ENCODE measurements at regions not wholly inside any gene's neighbourhood (a gene's known extent, or its start where the extent isn't known, plus 50 kb on each side); places are given as distances from the start of the nearest gene placed in this dataset.
"Not testable (repeated sequence)": the region's sequence is repeated elsewhere in the genome, so short reads cannot be mapped to it uniquely, and the experiment has no call there.

GRCh38 chr5:99156688-99157087 is 227.9 kb upstream of the CHD1 start:
- Histone ChIP-seq H3K4me2 (ENCODE audit: low read length) (no peak overlapping the region), H3K9me2 (replicated peaks; ENCODE audit: control insufficient read depth, low read length) (no peaks in the 10 kb centered on the region), H3K36me3 (ENCODE audit: control insufficient read depth, low read length) (no peaks in the 10 kb centered on the region), H4K20me1 (ENCODE audit: control insufficient read depth, insufficient read depth, low read depth, low read length) (no peaks in the 10 kb centered on the region), H3K9me3 (ENCODE audit: control insufficient read depth, insufficient read depth, low read length) (no peaks in the 10 kb centered on the region), H3K4me1 (ENCODE audit: control insufficient read depth, low read length) (no peaks in the 10 kb centered on the region), H3K27ac (ENCODE audit: low read depth, low read length) (no peak overlapping the region), H3K79me2 (ENCODE audit: control insufficient read depth, low read length) (no peaks in the 10 kb centered on the region), H3F3A (ENCODE audit: control insufficient read depth, insufficient read depth) (no peaks in the 10 kb centered on the region), H3K27me3 (ENCODE audit: control insufficient read depth, low read length) (no peaks in the 10 kb centered on the region), H3K4me3 (ENCODE audit: low read length) (no peak overlapping the region)
- TF ChIP-seq EZH2phosphoT487 (IDR thresholded peaks at IDR 0.05; ENCODE audit: borderline replicate concordance, low read length) (no peak), CTCF (IDR thresholded peaks at IDR 0.05; ENCODE audit: low read depth, low read length, poor library complexity, severe bottlenecking) (no peak)

DNA sequence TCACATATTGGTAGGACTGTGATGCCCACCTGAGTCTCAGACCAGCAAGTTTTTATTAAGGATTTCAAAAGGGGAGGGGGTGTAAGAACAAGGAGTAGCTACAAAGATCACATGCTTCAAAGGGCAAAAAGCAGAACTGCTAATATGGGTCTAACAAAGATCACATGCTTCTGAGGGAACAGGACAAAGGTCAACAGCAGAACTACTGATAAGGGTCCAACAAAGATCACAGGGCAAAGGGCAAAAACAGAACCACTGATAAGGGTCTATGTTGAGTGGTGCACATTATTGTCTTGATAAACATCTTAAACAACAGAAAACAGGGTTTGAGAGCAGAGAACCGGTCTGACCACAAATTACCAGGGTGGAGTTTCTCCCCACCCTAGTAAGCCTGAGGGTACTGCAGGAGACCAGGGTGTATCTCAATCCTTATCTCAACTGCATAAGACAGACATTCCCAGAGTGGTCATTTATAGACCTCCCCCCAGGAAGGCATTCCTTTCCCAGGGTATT is 214.5 kb upstream of the CHD1 start:
- H3K36me3 ChIP-seq (ENCODE audit: control insufficient read depth, low read length); H3K4me1 ChIP-seq (ENCODE audit: control insufficient read depth, low read length); H3K79me2 ChIP-seq (ENCODE audit: control insufficient read depth, low read length); H3K9me2 ChIP-seq (replicated peaks; ENCODE audit: control insufficient read depth, low read length); H4K20me1 ChIP-seq (ENCODE audit: control insufficient read depth, insufficient read depth, low read depth, low read length); H3K9me3 ChIP-seq (ENCODE audit: control insufficient read depth, insufficient read depth, low read length); H3K27ac ChIP-seq (ENCODE audit: low read depth, low read length); H3F3A ChIP-seq (ENCODE audit: control insufficient read depth, insufficient read depth); H3K4me2 ChIP-seq (ENCODE audit: low read length); H3K27me3 ChIP-seq (ENCODE audit: control insufficient read depth, low read length); H3K4me3 ChIP-seq (ENCODE audit: low read length): not testable (repeated sequence)

GRCh38 chr5:99141534-99142128 is 212.8 kb upstream of the CHD1 start:
- Histone ChIP-seq H3K36me3 (ENCODE audit: control insufficient read depth, low read length) (no peaks in the 10 kb centered on the region), H3F3A (ENCODE audit: control insufficient read depth, insufficient read depth) (no peaks in the 10 kb centered on the region), H4K20me1 (ENCODE audit: control insufficient read depth, insufficient read depth, low read depth, low read length) (no peaks in the 10 kb centered on the region), H3K9me2 (replicated peaks; ENCODE audit: control insufficient read depth, low read length) (no peaks in the 10 kb centered on the region), H3K27ac (ENCODE audit: low read depth, low read length) (no peak overlapping the region), H3K4me3 (ENCODE audit: low read length) (no peak overlapping the region), H3K9me3 (ENCODE audit: control insufficient read depth, insufficient read depth, low read length) (no peaks in the 10 kb centered on the region), H3K27me3 (ENCODE audit: control insufficient read depth, low read length) (no peaks in the 10 kb centered on the region), H3K4me1 (ENCODE audit: control insufficient read depth, low read length) (no peaks in the 10 kb centered on the region), H3K4me2 (ENCODE audit: low read length) (no peak overlapping the region), H3K79me2 (ENCODE audit: control insufficient read depth, low read length) (no peaks in the 10 kb centered on the region)
- TF ChIP-seq EZH2phosphoT487 (IDR thresholded peaks at IDR 0.05; ENCODE audit: borderline replicate concordance, low read length) (no peak), CTCF (IDR thresholded peaks at IDR 0.05; ENCODE audit: low read depth, low read length, poor library complexity, severe bottlenecking) (no peak)

GRCh38 chr5:99138911-99139310 is 210.1 kb upstream of the CHD1 start:
- no peak for TF ChIP-seq CTCF (IDR thresholded peaks at IDR 0.05; ENCODE audit: low read depth, low read length, poor library complexity, severe bottlenecking)
- TF ChIP-seq EZH2phosphoT487 (IDR thresholded peaks at IDR 0.05; ENCODE audit: borderline replicate concordance, low read length), result no peak
- H3K27ac ChIP-seq (ENCODE audit: low read depth, low read length), result no peak overlapping the region
- H3K9me3 ChIP-seq (ENCODE audit: control insufficient read depth, insufficient read depth, low read length), result no peaks in the 10 kb centered on the region

More at GRCh38 chr5:99138911-99139310, 210.1 kb upstream of the CHD1 start:
- H3F3A ChIP-seq (ENCODE audit: control insufficient read depth, insufficient read depth), result no peaks in the 10 kb centered on the region
- H3K4me2 ChIP-seq (ENCODE audit: low read length), result no peak overlapping the region
- H3K36me3 ChIP-seq (ENCODE audit: control insufficient read depth, low read length), result no peaks in the 10 kb centered on the region
- H3K9me2 ChIP-seq (replicated peaks; ENCODE audit: control insufficient read depth, low read length), result no peaks in the 10 kb centered on the region
- H3K4me3 ChIP-seq (ENCODE audit: low read length), result no peak overlapping the region
- no peaks in the 10 kb centered on the region for H3K27me3 ChIP-seq (ENCODE audit: control insufficient read depth, low read length)
- H3K79me2 ChIP-seq (ENCODE audit: control insufficient read depth, low read length), result no peaks in the 10 kb centered on the region
- H3K4me1 ChIP-seq (ENCODE audit: control insufficient read depth, low read length), result no peaks in the 10 kb centered on the region
- H4K20me1 ChIP-seq (ENCODE audit: control insufficient read depth, insufficient read depth, low read depth, low read length), result no peaks in the 10 kb centered on the region
